GM12864 (cell line): ENCODE measurements at regions not wholly inside any gene's neighbourhood (a gene's known extent, or its start where the extent isn't known, plus 50 kb on each side); places are given as distances from the start of the nearest gene placed in this dataset.

Experiments used
- DNase-seq: peaks from one replicate; pipeline ENCODE4 v3.0.0-alpha.2; 2011; ENCODE audit warnings: low read depth
- H3K4me3 ChIP-seq: 2 replicates; pipeline ENCODE4 v1.5.1; 2011; ENCODE audit warnings: mild to moderate bottlenecking, low read depth, low read length, control low read depth
- TF ChIP-seq, protein P1 (sequence below): IDR thresholded peaks from 2 replicates; pipeline ENCODE4 v1.5.1; 2011; ENCODE audit warnings: low read depth, mild to moderate bottlenecking, moderate library complexity, low read length, control low read depth, inconsistent platforms; ENCODE audit errors: missing control alignments

DNA sequence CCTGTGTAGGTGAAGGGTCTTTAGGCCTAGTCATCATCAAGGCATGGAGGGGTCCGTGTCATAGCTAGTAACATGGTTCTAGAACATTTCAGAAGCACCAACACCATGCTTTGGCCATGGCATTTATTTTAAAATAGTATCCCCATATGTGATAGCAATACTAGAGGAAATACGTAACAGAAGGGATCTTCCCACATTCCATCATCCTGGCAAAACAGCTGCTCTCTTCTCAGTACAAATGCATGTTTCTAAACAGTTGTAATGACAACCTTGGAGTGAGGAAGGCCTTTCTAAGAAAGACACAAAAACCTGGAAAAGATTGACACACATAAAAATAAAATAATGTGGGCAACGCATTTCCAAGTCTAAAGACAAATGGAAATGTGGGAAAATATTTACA, 97.6 kb downstream of the GADD45G start:
- TF ChIP-seq, protein P1, sequence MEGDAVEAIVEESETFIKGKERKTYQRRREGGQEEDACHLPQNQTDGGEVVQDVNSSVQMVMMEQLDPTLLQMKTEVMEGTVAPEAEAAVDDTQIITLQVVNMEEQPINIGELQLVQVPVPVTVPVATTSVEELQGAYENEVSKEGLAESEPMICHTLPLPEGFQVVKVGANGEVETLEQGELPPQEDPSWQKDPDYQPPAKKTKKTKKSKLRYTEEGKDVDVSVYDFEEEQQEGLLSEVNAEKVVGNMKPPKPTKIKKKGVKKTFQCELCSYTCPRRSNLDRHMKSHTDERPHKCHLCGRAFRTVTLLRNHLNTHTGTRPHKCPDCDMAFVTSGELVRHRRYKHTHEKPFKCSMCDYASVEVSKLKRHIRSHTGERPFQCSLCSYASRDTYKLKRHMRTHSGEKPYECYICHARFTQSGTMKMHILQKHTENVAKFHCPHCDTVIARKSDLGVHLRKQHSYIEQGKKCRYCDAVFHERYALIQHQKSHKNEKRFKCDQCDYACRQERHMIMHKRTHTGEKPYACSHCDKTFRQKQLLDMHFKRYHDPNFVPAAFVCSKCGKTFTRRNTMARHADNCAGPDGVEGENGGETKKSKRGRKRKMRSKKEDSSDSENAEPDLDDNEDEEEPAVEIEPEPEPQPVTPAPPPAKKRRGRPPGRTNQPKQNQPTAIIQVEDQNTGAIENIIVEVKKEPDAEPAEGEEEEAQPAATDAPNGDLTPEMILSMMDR = no peak
- H3K4me3 ChIP-seq = no peak overlapping the region
- DNase-seq = no peak

GRCh38 chr9:89705651-89706050, 100.8 kb downstream of the GADD45G start:
- TF ChIP-seq, protein P1 = no peak
- no peak overlapping the region for H3K4me3 ChIP-seq
- no peak for DNase-seq

GRCh38 chr9:89706086-89706485, 101.3 kb downstream of the GADD45G start:
- no peak for DNase-seq
- TF ChIP-seq, protein P1 = no peak
- no peak overlapping the region for H3K4me3 ChIP-seq

DNA sequence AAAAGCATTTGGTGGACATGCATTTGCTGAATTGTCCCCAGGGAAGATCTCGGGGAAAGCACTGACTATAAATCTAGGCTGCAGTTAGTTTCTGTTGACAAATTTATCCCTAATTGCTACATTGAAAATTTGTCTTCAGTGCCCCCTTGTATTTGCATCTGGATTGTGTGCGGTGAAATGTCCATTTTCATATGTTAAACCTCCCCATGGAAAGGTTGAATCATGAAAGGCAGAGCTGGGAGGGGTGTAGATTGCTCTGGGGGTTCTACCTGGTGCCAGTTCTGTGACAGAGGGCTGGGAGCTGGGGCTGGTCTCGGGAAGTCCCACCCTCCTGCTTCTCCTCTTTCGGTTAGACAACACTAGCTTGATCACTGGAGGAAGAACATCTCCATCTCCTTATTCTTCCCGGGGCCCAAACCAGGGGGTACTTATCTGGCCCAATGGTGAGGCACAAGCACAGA, 101.9 kb downstream of the GADD45G start:
- DNase-seq = no peak
- TF ChIP-seq, protein P1 = no peak
- no peak overlapping the region for H3K4me3 ChIP-seq

- no peak for DNase-seq
- H3K4me3 ChIP-seq = no peak overlapping the region
- TF ChIP-seq, protein P1 = no peak
Measured at GRCh38 chr9:89710697-89711096, 105.9 kb downstream of the GADD45G start.

DNA sequence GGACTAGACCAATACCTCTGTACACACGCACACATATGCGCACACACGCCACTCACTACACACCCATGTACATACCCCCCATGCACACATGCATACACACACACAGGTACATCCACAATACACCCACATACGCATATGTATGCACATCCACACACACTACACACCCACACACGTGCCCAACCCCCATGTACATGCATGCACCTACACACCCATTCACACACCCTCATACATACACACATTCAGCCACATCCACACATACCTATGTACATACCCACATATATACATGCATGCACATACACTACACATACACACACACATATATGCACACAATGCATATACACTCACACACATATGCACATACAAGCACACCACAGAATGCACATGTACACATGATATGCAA, 107.1 kb downstream of the GADD45G start:
- H3K4me3 ChIP-seq = no peak overlapping the region
- TF ChIP-seq, protein P1 = no peak
- no peak for DNase-seq

GRCh38 chr9:89712283-89712682, 107.5 kb downstream of the GADD45G start:
- DNase-seq = no peak
- TF ChIP-seq, protein P1 = no peak
- no peak overlapping the region for H3K4me3 ChIP-seq
